ENCODE measurements at regions not wholly inside any gene's neighbourhood (a gene's known extent, or its start where the extent isn't known, plus 50 kb on each side); places are given as distances from the start of the nearest gene placed in this dataset.

DNA sequence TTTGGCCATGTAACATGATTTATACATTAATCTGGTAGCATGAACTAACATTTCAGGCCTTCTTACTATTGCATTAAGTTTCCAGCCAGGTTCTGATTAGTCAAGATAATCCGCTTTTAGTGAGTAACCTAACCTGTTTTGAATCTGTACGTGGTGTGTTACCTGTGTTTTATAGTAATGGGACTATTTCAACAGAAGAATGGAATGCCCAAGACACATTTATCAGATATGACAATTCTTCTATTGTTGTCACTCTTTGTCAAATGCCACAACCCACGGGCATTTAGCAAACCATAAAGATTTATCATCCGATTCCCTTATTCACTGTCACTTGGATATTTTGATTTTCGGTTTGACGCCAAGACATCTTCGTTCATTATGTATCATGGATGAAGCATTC is 117.9 kb downstream of the ETAA1 start:
- TF ChIP-seq, protein P1, sequence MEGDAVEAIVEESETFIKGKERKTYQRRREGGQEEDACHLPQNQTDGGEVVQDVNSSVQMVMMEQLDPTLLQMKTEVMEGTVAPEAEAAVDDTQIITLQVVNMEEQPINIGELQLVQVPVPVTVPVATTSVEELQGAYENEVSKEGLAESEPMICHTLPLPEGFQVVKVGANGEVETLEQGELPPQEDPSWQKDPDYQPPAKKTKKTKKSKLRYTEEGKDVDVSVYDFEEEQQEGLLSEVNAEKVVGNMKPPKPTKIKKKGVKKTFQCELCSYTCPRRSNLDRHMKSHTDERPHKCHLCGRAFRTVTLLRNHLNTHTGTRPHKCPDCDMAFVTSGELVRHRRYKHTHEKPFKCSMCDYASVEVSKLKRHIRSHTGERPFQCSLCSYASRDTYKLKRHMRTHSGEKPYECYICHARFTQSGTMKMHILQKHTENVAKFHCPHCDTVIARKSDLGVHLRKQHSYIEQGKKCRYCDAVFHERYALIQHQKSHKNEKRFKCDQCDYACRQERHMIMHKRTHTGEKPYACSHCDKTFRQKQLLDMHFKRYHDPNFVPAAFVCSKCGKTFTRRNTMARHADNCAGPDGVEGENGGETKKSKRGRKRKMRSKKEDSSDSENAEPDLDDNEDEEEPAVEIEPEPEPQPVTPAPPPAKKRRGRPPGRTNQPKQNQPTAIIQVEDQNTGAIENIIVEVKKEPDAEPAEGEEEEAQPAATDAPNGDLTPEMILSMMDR (IDR thresholded peaks at IDR 0.05), result no peak
- no peak for TF ChIP-seq POLR2A (IDR thresholded peaks at IDR 0.05)

Measured in adrenal gland (tissue), 5 donors.